WERI-Rb-1 (cell line): ENCODE measurements at regions not wholly inside any gene's neighbourhood (a gene's known extent, or its start where the extent isn't known, plus 50 kb on each side); places are given as distances from the start of the nearest gene placed in this dataset.

Experiments used
- DNase-seq: peaks from one replicate; pipeline ENCODE4 v3.0.0-alpha.2; 2020
- H3K27ac ChIP-seq: fragments of 250-450 bp; sonication (Bioruptor Pico); 2 replicates; pipeline ENCODE4 v1.5.1; 2020; ENCODE audit warnings: mild to moderate bottlenecking, moderate library complexity
- H3K27me3 ChIP-seq: fragments of 250-450 bp; sonication (Bioruptor Pico); 2 replicates; pipeline ENCODE4 v1.5.1; 2021; ENCODE audit warnings: mild to moderate bottlenecking, low read depth, moderate library complexity; ENCODE audit not compliant: insufficient read depth, severe bottlenecking
- H3K36me3 ChIP-seq: fragments of 250-450 bp; sonication (Bioruptor Pico); 2 replicates; pipeline ENCODE4 v1.5.1; 2020; ENCODE audit warnings: mild to moderate bottlenecking, moderate library complexity
- H3K4me3 ChIP-seq: 2 replicates; pipeline ENCODE4 v1.5.1; 2011; ENCODE audit warnings: low read depth, mild to moderate bottlenecking, control low read depth, low read length
- H3K9me3 ChIP-seq: fragments of 250-450 bp; sonication (Bioruptor Pico); 2 replicates; pipeline ENCODE4 v1.5.1; 2021; ENCODE audit warnings: mild to moderate bottlenecking, moderate library complexity; ENCODE audit not compliant: severe bottlenecking
- CTCF ChIP-seq: IDR thresholded peaks from 2 replicates; pipeline ENCODE4 v1.5.1; 2011; ENCODE audit warnings: low read depth, mild to moderate bottlenecking, control low read depth, inconsistent platforms, low read length

DNA sequence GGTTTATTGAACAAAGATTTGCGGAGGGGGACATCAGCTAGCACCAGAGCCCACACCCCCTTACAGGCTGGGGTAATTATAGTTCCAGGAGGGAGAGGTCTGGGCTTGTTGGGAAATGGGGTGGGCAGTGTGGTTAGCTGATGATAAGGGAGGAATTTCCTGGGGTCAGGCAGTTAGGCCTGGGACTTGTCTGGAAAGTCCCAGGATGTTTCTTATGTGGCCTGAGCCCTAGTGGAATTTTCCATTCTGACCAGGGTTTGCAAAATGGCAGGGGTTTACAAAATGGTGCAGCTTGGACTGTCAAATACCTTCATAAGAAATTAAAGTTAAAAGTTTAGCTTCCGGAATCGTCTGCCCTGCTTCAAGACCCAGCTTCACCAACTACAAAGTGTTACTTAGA, 199.1 kb downstream of the FBXO15 start:
- no peak for TF ChIP-seq CTCF

DNA sequence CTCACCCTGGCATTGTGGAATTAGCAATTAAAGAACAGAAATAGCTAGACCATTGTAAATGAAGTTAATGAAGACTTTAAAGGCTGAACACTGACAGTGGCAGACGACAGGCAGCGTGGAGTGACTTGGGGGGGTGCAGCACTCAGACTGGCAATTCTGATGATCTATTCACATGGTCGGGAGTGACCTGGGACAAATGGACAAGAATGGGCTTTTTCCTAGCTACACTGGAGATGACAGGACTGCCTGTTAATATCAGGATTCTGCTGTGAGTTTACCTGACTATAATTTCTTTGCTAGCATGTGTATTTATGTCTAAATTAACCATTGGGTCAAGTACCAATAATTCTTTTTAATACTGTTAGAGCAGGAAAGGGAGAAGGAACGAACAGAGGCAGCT, 199.6 kb downstream of the FBXO15 start:
- no peak for DNase-seq
- Histone ChIP-seq H3K27ac (no peak overlapping the region), H3K9me3 (peaks cover 5% of the 10 kb centered on the region), H3K36me3 (no peaks in the 10 kb centered on the region), H3K4me3 (no peak overlapping the region), H3K27me3 (no peaks in the 10 kb centered on the region)
- TF ChIP-seq CTCF: no peak

More for the DNA sequence above, 199.1 kb downstream of the FBXO15 start:
- Histone ChIP-seq H3K27ac (no peak overlapping the region), H3K9me3 (peaks cover 5% of the 10 kb centered on the region), H3K27me3 (no peaks in the 10 kb centered on the region), H3K4me3 (no peak overlapping the region), H3K36me3 (no peaks in the 10 kb centered on the region)
- no peak for DNase-seq

GRCh38 chr18:73947180-73947921, 200.3 kb downstream of the FBXO15 start:
- H3K4me3 ChIP-seq: no peak overlapping the region
- H3K9me3 ChIP-seq: peaks cover 5% of the 10 kb centered on the region
- H3K27ac ChIP-seq: no peak overlapping the region
- no peaks in the 10 kb centered on the region for H3K36me3 ChIP-seq
- no peak for DNase-seq
- no peaks in the 10 kb centered on the region for H3K27me3 ChIP-seq
- TF ChIP-seq CTCF: no peak

GRCh38 chr18:73945130-73945792, 202.4 kb downstream of the FBXO15 start:
- Histone ChIP-seq H3K27me3 (no peaks in the 10 kb centered on the region), H3K9me3 (peaks cover 5% of the 10 kb centered on the region), H3K36me3 (no peaks in the 10 kb centered on the region), H3K4me3 (no peak overlapping the region), H3K27ac (no peak overlapping the region)
- no peak for DNase-seq
- TF ChIP-seq CTCF: no peak

GRCh38 chr18:73944715-73945114, 202.9 kb downstream of the FBXO15 start:
- no peaks in the 10 kb centered on the region for H3K27me3 ChIP-seq
- no peak for TF ChIP-seq CTCF
- no peak overlapping the region for H3K27ac ChIP-seq
- no peak overlapping the region for H3K4me3 ChIP-seq
- peaks cover 5% of the 10 kb centered on the region for H3K9me3 ChIP-seq
- DNase-seq: no peak
- H3K36me3 ChIP-seq: no peaks in the 10 kb centered on the region
